Hepatocyte (in vitro differentiated cells): ENCODE measurements at regions not wholly inside any gene's neighbourhood (a gene's known extent, or its start where the extent isn't known, plus 50 kb on each side); places are given as distances from the start of the nearest gene placed in this dataset.

ENCODE experiments used
- DNase-seq: peaks from one replicate; pipeline ENCODE4 v3.0.0-alpha.2; 2016; ENCODE audit warnings: low spot score
- H2AFZ ChIP-seq: fragments of 200-600 bp; sonication (generic); 2 replicates; pipeline ENCODE4 v1.6.0; 2016; ENCODE audit warnings: antibody characterized with exemption, mild to moderate bottlenecking
- H3K27ac ChIP-seq: fragments of 200-600 bp; sonication (generic); 2 replicates; pipeline ENCODE4 v1.5.1; 2016; ENCODE audit warnings: mild to moderate bottlenecking
- H3K27me3 ChIP-seq: fragments of 200-600 bp; sonication (generic); 2 replicates; pipeline ENCODE4 v1.6.1; 2016
- H3K36me3 ChIP-seq: fragments of 200-600 bp; sonication (generic); replicated peaks from 2 replicates; pipeline ENCODE4 v1.5.1; 2016; ENCODE audit warnings: low read depth; ENCODE audit not compliant: insufficient read depth
- H3K4me1 ChIP-seq: fragments of 200-600 bp; sonication (generic); 2 replicates; pipeline ENCODE4 v1.5.1; 2016; ENCODE audit warnings: mild to moderate bottlenecking, moderate library complexity; ENCODE audit not compliant: insufficient read depth
- H3K4me2 ChIP-seq: fragments of 200-600 bp; sonication (generic); 2 replicates; pipeline ENCODE4 v1.6.0; 2016
- H3K4me3 ChIP-seq: fragments of 200-600 bp; sonication (generic); 2 replicates; pipeline ENCODE4 v1.5.1; 2016; ENCODE audit warnings: mild to moderate bottlenecking
- H3K79me2 ChIP-seq: fragments of 200-600 bp; sonication (generic); 2 replicates; pipeline ENCODE4 v1.6.0; 2017; ENCODE audit warnings: mild to moderate bottlenecking
- H3K9me2 ChIP-seq: fragments of 200-600 bp; sonication (generic); replicated peaks from 2 replicates; pipeline ENCODE4 v1.6.0; 2017; ENCODE audit warnings: mild to moderate bottlenecking; ENCODE audit not compliant: insufficient read depth
- H3K9me3 ChIP-seq: fragments of 200-600 bp; sonication (generic); 2 replicates; pipeline ENCODE4 v1.5.1; 2016; ENCODE audit warnings: low read depth, mild to moderate bottlenecking
- H4K20me1 ChIP-seq: fragments of 200-600 bp; sonication (generic); 2 replicates; pipeline ENCODE4 v1.6.0; 2016; ENCODE audit warnings: mild to moderate bottlenecking; ENCODE audit not compliant: insufficient read depth, poor library complexity, severe bottlenecking
- EZH2 ChIP-seq: fragments of 200-600 bp; sonication (generic); IDR thresholded peaks from 2 replicates; pipeline ENCODE4 v1.6.1; 2016; ENCODE audit warnings: antibody characterized with exemption, mild to moderate bottlenecking, borderline replicate concordance
- EZH2phosphoT487 ChIP-seq: fragments of 200-600 bp; sonication (generic); IDR thresholded peaks from one replicate; pipeline ENCODE4 v1.6.1; 2018; ENCODE audit warnings: antibody characterized with exemption, mild to moderate bottlenecking, low read depth, moderate library complexity; ENCODE audit not compliant: unreplicated experiment, severe bottlenecking
- WGBS: methylation state at CpG from one replicate; pipeline ENCODE4 v1.1.6; 2016; ENCODE audit warnings: low lambda C conversion rate; ENCODE audit errors: missing lambda C conversion rate; 5-methylcytosine and 5-hydroxymethylcytosine counted together
- TF ChIP-seq, protein P1 (sequence below): fragments of 200-600 bp; sonication (generic); IDR thresholded peaks from 2 replicates; pipeline ENCODE4 v1.5.1; 2016; ENCODE audit warnings: antibody characterized with exemption, mild to moderate bottlenecking; ENCODE audit not compliant: poor library complexity

GRCh38 chr7:85916016-85916415 lies 727.7 kb upstream of the GRM3 start:
- Histone ChIP-seq H3K4me2 (no peak overlapping the region), H3K27ac (no peak overlapping the region), H3K4me1 (no peaks in the 10 kb centered on the region), H3K9me2 (no peaks in the 10 kb centered on the region), H3K9me3 (no peaks in the 10 kb centered on the region), H4K20me1 (no peaks in the 10 kb centered on the region), H3K27me3 (no peaks in the 10 kb centered on the region), H3K79me2 (no peaks in the 10 kb centered on the region), H3K36me3 (no peaks in the 10 kb centered on the region), H3K4me3 (no peak overlapping the region), H2AFZ (no peak overlapping the region)
- TF ChIP-seq EZH2phosphoT487: no peak
- TF ChIP-seq, protein P1, sequence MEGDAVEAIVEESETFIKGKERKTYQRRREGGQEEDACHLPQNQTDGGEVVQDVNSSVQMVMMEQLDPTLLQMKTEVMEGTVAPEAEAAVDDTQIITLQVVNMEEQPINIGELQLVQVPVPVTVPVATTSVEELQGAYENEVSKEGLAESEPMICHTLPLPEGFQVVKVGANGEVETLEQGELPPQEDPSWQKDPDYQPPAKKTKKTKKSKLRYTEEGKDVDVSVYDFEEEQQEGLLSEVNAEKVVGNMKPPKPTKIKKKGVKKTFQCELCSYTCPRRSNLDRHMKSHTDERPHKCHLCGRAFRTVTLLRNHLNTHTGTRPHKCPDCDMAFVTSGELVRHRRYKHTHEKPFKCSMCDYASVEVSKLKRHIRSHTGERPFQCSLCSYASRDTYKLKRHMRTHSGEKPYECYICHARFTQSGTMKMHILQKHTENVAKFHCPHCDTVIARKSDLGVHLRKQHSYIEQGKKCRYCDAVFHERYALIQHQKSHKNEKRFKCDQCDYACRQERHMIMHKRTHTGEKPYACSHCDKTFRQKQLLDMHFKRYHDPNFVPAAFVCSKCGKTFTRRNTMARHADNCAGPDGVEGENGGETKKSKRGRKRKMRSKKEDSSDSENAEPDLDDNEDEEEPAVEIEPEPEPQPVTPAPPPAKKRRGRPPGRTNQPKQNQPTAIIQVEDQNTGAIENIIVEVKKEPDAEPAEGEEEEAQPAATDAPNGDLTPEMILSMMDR: no peak
- TF ChIP-seq EZH2: no peak
- no peak for DNase-seq

DNA sequence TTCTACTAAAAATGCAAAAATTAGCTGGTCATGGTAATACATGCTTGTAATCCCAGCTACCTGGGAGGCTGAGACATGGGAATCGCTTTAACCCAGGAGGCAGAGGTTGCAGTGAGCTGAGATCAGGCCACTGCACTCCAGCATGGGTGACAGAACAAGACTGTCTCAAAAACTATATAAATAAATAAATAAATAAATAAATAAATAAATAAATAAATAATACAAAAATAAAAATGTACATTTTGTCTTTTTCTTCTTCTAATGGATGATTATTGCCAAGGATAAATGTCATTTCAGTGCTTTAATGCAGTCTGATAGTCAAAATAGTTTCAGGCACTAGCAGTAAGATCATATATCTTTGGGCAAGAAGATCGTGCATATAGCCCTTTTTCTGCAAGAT lies 727.6 kb upstream of the SEMA3D start:
- H3K79me2 ChIP-seq: no peaks in the 10 kb centered on the region
- H3K27ac ChIP-seq: no peak overlapping the region
- no peaks in the 10 kb centered on the region for H3K4me1 ChIP-seq
- TF ChIP-seq EZH2 (no peak), EZH2phosphoT487 (no peak)
- TF ChIP-seq, protein P1: no peak
- DNase-seq: no peak
- 94% methylated on average over 2 of the region's 2 CpGs for WGBS
- H2AFZ ChIP-seq: no peak overlapping the region
- H3K27me3 ChIP-seq: no peaks in the 10 kb centered on the region
- H3K4me3 ChIP-seq: no peak overlapping the region
- H3K36me3 ChIP-seq: no peaks in the 10 kb centered on the region
- no peaks in the 10 kb centered on the region for H3K9me3 ChIP-seq
- H3K9me2 ChIP-seq: no peaks in the 10 kb centered on the region
- no peak overlapping the region for H3K4me2 ChIP-seq
- H4K20me1 ChIP-seq: no peaks in the 10 kb centered on the region

DNA sequence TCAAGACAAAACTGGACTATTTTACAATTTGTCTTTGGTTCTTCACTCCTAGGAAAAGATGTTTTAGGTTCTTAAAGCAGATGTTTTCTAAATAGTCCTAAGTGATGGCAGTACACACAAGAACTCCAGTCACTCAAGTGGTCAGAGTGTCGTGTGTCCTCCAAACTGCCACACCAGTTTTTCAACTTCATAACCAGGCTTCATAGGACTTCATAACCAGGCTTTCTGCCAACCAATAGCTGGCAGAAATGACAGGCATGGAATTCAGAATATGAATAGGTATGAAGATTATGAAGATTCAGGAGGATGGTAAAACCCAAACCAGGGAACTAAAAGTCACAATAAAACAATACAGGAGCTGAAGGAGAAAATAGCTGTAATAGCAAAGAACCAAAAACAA lies 721.2 kb upstream of the SEMA3D start:
- no peak for TF ChIP-seq EZH2phosphoT487
- TF ChIP-seq, protein P1: no peak
- TF ChIP-seq EZH2: no peak
- Histone ChIP-seq H3K9me2 (no peaks in the 10 kb centered on the region), H2AFZ (no peak overlapping the region), H3K9me3 (no peaks in the 10 kb centered on the region), H3K4me2 (no peak overlapping the region), H3K4me1 (no peaks in the 10 kb centered on the region), H3K36me3 (no peaks in the 10 kb centered on the region), H3K79me2 (no peaks in the 10 kb centered on the region), H3K27ac (no peak overlapping the region), H3K27me3 (no peaks in the 10 kb centered on the region), H4K20me1 (no peaks in the 10 kb centered on the region), H3K4me3 (no peak overlapping the region)
- WGBS: 88% methylated on average over 1 of the region's 1 CpG
- DNase-seq: no peak

DNA sequence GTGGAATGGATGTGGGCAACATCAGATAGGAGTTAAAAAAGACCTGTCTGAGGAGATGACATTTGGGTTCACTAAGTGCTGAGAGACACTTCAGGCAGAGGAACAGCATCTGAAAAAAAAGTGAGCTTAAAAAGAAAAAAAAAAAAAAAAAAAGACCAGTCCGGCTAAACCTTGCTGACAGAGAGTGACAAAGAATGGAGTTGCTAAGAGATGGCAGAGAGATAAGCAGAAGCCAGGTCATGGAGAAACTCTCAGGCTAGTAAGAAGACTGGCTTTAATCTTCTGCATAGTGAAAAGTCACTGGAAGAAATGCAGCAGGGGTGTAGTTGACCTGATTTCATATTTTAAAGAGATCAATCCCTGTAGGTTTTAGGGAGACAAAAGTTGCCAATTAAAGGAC lies 711.1 kb upstream of the SEMA3D start:
- WGBS: 14% methylated on average over 1 of the region's 1 CpG

More for the DNA sequence above, 711.1 kb upstream of the SEMA3D start:
- no peak overlapping the region for H3K27ac ChIP-seq
- TF ChIP-seq EZH2phosphoT487: no peak
- TF ChIP-seq EZH2: no peak
- H3K9me3 ChIP-seq: no peaks in the 10 kb centered on the region
- no peak overlapping the region for H3K4me2 ChIP-seq
- H3K4me1 ChIP-seq: no peaks in the 10 kb centered on the region
- H3K79me2 ChIP-seq: no peaks in the 10 kb centered on the region
- DNase-seq: no peak
- no peaks in the 10 kb centered on the region for H3K9me2 ChIP-seq
- no peak overlapping the region for H3K4me3 ChIP-seq
- H4K20me1 ChIP-seq: no peaks in the 10 kb centered on the region
- H3K27me3 ChIP-seq: no peaks in the 10 kb centered on the region
- H2AFZ ChIP-seq: no peak overlapping the region
- no peaks in the 10 kb centered on the region for H3K36me3 ChIP-seq
